ENCODE measurements at regions not wholly inside any gene's neighbourhood (a gene's known extent, or its start where the extent isn't known, plus 50 kb on each side); places are given as distances from the start of the nearest gene placed in this dataset.
"Not testable (repeated sequence)": the region's sequence is repeated elsewhere in the genome, so short reads cannot be mapped to it uniquely, and the experiment has no call there.

DNA sequence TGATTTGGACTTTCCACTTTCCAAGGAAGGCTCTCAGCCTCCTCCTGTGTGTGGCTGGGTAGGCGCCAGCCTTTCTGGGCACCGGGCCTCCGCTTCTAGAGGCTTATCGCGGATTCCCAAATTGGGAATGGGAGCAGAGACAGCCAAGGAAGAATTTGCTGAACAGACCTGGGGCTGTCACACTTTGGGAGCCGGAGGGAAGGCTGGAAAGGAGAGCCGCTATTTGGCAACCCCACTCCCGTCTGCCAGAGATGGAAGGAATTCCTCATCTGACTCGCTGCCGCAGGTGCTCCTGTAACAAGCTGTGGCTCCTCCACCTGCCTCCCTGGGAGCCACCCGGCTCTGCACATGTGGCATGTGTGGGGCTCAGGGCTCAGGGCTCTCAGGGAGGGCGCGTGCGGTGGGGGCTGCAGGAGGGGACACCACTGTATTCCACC is 50.8 kb upstream of the ECHDC3 start:
- no peak for DNase-seq

DNA sequence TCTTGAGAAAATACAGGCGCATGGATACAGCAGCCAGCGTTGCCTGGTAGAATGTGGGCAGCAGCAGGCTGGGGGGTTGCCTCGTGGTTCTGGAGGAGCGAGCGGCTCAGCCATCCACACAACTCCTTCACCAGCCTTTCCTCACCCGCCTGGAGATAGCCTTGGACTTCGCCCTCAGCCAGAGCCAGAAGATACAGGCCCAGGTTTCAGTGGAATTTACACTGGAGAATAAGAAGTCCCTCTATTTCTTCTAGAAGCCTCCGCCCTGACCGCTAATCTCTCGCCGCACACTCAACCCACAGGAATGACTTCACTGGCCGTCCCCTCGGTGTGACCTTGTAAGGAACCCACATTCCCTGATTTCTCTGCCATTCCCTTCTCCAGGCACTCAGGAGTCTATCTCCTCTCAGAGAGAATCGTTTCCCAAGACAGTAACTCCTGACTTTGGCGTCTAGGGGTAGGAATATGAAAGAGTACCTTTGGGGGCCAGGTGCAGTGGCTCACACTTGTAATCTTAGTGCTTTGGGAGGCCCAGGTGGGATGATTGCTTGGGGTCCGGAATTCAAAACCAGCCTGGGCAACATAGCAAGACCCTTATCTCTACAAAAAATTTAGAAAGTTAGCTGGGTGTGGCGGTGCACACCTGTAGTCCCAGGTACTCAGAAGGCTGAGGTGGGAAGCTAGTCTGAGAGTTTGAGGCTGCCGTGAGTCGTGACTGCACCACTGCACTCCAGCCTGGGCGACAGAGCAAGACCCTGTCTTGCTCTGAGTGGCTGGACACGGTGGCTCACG is 52.0 kb upstream of the ECHDC3 start:
- DNase-seq, result no peak

DNA sequence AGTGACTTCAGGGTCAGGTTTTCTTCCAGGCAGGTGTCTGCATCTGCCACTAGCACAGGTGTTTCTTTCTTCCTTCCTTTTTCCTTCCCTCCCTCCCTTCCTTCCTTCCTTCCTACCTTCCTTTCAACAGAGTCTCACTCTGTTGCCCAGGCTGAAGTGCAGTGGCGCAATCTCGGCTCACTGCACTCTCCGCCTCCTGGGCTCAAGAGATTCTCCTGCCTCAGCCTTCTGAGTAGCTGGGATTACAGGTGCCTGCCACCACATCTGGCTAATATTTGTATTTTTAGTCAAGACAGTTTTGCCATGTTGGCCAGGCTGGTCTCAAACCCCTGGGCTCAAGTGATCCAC is 53.8 kb upstream of the ECHDC3 start:
- DNase-seq, result not testable (repeated sequence)

DNA sequence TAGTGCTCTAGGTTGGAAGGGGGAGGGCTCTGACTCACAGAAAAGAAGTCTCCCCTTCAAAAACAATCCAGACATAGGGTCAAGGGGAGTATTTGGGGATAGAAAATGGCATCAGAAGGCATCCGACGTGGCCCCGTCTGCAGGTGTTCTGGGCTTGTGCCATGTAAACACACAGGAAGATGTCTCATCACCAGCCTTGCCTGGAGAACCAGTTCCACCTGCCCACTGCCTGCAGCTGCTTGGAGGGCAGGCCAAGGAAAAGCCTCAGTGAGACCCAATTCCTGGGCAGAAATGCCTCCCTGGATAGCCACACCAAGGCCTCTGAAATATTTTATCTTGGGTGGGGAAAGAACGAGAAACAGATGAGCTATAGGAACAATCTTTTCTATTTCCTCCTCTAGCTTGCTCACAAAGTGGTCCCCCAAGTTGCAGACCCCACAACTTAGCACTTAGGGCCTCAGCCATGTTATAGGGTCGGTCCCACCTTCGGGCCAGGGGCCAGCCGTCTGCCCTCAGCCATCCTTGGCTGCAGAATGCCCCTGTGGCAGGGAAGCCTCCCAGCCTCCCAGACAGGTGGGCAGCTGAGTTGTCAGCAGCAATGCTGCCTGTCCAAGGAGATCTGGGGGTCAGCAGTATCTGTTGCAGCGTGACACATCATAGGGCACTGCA is 54.3 kb upstream of the ECHDC3 start:
- DNase-seq, result no peak

DNA sequence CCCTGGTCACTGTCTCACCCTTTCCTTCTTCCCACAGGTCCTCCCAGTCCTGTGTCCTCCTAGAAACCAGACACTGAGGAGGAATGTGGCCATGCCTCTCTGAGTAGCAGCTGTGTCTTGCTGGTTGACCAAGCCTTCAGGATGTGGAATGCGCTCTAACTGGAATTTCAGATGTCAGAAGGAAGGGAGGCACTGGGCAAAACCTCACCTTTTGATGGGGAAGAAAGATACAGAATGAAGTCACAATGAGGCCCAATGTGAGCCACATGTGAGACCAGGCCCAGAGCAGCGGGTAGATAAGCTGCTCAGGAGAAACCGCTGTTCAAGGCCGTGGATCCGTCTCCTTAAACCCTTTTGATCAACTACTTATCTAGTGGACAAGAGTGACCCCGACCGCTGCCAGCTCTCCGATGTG is 54.8 kb upstream of the ECHDC3 start:
- DNase-seq, result no peak

DNA sequence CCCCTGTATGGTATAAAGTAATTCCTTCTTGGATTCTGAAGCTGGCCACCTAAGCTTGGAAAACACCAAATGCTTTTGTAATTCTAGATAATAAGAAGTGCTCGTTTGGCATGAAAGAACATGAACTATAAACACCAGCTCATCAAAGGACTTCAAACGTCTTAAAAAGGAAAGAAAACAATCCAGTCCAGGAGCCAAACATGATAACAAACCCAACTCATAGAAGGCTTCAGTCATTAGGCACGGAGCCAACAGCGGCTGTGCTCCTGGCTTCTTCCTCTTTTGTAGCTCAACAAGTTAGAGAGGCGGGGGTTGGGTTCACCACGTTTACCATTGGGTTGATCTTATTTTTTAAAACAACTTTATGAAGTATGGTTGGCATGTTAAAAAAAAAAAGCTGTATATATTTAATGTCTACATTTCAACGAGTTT is 56.4 kb upstream of the ECHDC3 start:
- peak; percentile 17 to 36 for DNase-seq

DNA sequence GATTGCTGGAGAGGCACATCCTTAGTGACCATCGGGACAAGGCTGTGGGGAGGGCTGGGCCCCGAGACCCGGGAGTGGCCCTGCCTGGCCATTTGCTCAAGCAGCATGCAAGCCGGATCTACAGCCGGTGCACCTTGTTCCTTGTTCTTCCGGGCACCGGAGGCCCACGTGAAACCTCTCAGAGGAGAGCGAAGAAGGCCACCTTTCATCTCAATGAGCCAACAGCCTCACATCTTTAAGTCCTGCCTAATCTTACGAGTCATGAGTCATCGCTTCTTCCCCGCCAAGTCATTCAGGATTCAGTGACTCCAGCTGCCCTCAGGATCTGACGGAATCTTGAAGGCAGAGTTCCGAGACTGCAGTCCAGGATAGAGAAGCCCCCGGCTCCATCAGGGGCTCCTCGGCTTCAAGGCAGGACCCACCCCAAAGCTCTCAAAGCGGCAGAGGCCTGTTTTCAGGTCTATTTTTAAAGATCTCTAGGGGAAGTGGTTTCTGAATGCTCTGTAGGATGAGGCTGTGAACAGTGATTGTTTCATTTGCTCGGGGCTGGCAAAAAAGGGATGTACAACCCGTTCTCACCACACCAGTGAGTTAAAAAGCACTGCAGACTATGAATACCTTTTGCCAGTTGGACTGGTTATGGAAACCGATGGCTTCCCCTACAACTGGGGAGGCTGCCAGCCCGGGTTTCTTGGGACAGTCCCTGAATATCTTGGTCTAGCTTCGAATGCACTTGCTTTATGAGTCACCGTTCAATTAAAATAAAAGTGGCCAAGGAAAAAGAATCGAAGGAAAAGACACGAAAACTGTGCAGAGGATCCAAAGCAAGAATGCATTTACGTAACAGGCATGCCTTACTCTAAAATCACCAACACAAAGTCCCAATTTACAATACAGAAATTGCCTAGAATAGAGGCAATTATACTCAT is 57.2 kb upstream of the ECHDC3 start:
- DNase-seq, result peak; percentile 26 to 61

DNA sequence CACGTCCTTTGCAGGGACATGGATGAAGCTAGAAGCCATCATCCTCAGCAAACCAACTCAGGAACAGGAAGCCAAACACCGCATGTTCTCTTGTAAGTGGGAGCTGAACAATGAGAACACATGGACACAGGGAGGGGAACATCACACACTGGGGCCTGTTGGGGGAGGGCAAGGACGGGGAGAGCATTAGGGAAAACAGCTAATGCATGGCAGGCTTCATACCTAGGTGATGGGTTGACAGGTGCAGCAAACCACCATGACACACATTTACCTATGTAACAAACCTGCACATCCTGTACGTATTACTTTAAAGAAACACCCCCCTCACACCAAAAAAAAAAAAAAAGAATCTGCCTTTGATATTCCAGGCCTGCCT is 57.9 kb upstream of the ECHDC3 start:
- not testable (repeated sequence) for DNase-seq

DNA sequence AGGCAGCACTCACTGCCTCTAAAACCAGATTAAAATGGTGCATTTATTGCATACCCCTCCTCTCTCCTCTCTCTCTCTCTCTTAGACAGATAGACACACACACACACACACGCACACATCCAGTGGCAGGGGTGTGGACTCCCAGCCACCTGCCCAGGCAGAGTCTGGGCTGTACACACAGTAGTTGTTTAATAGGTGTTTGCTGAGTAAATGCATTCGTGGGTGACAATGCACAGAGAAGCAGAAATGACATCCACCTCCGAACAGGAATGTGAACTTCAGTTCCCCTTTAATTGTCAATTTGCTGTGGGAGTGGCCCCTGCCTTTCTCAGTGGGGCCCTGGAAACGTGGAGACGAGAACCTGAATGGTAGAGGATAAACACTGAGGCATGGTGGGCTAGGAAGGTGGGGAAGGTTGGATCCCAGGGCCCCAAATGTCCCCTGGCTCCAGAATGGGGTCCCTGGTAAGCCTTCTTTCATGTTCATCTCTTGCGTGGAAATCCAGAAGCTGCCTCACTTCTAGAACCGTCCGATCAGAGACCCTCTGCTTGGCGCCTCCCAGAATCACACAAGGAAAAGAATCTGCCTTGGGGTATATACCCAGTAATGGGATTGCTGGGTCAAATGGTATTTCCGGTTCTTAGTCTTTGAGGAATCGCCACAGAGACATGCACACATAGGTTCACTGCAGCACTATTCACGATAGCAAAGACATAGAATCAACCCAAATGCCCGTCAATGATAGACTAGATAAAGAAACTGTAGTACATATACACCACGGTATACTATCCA is 58.5 kb upstream of the ECHDC3 start:
- no peak for DNase-seq

DNA sequence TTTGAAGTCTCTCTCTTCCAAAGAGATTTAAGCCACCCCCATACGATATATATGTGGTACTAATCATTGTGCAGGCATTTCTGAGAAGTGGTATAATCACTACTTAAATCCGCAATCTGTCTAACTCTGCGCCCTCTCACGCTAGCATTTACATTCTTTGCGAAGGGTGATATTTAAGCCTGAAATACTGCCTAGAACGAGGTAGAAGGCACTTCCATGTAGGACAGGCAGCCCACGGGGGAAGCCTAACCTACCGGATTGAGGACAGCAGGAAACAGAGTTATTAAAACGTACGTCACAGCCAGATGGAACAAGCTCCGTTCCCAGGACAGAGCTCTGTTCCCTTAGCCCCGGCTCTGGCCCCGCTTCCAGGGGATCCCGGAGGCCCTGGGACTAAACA is 59.3 kb upstream of the ECHDC3 start:
- DNase-seq, result no peak

DNA sequence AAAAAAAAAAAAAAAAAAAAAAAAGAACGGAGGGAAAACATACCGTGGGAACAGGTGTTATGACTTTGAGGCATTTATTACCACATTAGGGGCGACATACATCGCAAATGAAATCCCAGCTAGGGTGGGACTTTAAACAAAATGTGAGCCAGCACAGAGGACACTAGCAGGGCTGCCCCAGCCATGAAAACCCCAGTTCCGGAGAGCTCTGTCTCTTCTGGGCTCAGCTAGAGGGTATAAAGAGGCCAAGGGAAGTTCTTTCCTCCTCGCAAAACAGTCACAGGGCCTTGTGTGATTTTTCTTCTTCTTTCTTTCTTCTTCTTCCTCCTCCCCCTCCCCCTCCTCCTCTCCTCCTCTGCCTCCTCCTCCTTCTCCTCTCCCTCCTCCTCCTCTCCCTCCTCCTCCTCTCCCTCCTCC is 59.9 kb upstream of the ECHDC3 start:
- DNase-seq, result no peak

DNA sequence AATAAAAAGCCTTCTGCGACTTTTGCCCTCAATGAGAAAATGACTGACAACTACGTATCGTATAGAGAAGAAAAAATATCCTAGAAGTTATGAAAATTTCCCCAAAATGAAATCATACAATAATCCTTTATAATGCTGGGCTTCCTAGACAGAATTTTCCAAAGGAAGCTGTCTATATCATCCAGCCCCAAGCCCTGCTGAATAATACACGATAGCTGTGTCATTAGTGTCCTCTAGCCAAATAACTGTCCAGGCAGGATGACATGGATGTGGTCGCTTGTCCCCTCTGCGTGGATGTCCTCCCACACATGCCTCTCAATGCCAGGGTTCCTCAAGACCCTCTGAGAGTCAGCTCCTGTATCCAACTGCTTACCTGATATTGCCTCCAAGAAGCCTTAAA is 61.7 kb upstream of the ECHDC3 start:
- DNase-seq, result no peak

DNA sequence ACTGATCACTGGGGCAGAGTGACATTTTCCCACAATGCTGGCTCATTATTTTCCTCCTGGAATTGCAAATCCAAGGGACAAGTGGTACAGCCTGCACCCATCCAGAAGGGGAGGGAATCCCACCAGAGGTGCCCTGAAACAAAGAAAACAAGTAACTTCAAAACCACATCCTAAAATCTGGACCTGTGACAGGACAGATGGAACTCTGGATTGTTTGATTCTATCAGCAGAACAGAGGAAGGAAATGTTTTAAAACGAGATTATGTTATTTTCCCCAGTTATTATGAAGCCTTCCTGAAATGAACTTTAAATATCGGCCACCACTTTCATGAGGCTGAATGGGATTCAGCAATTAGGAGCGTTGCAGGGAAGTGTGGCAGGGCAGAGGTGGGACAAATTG is 62.2 kb upstream of the ECHDC3 start:
- no peak for DNase-seq

DNA sequence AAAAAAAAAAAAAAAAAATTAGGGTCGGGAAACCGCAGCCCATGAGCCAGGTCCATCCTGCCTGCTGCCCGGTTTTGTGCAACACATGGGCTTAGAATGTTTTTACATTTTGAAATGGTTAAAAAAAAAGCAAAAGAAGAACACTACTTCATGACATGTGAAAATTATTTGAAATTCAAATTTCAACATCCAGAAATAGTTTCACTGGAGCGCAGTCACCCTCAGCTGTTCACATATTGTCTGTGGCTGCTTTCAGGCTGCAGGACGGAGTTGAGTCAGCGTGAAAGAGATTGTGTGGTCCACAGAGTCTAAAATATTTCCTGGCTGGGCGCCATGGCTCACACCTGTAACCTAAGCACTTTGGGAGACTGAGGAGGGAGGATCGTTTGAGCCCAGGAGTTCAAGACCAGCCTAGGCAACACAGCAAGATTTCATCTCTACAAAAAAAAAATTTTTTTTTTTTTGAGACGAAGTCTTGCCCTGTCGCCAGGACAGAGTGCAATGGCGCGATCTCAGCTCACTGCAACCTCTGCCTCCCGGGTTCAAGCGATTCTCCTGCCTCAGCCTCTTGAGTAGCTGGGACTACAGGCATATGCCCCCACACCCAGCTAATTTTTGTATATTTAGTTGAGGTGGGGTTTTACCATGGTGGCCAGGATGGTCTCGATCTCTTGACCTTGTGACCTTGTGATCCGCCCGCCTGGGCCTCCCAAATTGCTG is 63.9 kb upstream of the ECHDC3 start:
- DNase-seq, result no peak

DNA sequence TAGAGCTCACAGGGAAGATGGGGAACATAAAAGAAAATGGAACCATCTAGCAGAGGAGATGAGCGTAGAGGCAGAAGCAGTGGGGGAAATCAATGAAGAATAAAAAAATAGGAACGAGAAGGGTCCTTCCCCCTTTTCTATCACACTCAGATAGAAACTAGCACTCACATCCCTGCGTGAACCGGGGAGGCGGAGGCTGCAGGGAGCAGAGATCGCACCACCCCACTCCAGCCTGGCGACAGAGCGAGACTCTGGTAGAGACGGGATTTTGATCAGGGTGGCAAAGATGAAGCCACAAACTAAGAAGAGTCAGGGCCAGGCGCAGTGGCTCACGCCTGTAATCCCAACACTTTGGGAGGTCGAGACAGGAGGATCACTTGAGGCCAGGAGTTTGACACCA is 64.7 kb upstream of the ECHDC3 start:
- DNase-seq, result no peak

DNA sequence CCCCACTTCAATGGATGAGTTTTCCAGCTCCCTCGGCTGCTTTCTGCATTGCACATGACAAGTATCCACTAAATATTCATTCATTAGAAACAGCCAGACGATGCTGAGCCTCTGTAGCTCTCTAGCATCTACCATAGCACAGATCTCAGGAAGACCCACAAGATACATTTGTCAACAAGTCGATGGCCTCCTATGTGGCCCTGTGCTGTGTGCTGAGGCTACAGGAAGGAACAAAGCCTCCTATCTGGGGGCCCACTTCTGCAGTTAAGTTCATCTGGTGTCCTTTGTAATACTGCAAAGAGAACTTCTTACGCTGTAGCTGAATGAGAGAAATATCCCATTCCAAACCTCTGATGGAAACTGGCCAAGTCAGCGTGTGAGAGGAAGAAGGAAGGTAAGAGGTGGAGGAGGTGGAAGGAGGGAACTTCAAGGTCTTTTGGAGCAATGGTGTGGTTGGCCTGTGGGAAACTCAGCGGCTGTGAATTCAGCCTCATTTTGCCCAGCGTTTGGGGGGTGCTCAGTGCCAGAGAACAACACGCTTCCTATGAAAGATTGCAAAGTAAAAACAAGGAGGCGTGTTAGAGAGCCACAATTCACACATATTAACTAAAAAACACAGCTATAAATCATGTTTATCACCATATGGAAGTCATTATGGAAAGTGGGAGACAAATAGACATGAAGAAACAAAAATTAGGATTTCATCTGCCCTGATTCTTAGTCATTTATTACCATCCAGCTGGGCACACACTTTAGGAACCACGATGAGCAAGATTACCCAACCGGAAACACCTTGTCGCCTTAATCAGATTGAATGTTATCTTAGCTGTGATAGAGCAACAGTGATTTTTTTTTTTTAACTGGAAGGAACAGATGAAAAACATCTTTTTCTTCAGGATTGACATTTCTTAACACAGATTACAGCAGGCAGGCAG is 62.2 kb upstream of the USP6NL start:
- no peak for DNase-seq

DNA sequence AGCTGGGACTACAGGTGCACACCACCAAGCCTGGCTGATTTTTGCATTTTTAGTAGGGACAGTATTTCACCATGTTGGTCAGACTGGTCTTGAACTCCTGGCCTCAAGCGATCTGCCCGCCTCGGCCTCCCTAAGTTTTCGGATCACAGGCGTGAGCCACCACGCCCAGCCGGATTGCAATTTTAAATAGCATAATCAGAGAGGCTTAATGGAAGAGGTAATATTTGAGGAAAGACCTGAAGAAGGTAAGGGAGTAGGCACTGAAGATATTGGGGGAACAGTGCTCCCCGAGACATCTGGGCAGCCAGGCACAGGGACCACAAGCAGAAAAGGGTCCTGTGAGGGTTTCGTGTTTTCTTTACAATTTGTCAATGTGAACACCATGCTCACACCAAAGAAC is 61.4 kb upstream of the USP6NL start:
- no peak for DNase-seq

DNA sequence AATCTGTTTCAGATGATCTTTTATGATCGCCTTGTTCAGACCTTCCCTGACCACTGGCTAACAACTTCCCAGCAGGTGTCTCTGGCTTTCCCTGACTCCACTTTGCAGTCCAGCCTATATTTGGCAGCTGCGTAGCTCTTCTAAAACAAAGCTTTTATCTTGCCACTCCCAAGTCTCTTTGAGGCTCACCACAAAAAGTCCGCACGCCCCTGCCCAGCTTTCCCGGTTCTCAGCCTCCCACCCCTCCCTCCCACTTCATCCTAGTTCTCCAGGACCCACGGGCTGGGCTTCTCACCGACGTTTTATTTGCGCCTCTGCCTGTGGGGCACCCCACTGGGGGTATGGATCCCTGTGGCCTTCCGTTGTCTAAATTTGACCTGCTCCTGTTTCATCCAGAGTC is 58.9 kb upstream of the USP6NL start:
- no peak for DNase-seq

DNA sequence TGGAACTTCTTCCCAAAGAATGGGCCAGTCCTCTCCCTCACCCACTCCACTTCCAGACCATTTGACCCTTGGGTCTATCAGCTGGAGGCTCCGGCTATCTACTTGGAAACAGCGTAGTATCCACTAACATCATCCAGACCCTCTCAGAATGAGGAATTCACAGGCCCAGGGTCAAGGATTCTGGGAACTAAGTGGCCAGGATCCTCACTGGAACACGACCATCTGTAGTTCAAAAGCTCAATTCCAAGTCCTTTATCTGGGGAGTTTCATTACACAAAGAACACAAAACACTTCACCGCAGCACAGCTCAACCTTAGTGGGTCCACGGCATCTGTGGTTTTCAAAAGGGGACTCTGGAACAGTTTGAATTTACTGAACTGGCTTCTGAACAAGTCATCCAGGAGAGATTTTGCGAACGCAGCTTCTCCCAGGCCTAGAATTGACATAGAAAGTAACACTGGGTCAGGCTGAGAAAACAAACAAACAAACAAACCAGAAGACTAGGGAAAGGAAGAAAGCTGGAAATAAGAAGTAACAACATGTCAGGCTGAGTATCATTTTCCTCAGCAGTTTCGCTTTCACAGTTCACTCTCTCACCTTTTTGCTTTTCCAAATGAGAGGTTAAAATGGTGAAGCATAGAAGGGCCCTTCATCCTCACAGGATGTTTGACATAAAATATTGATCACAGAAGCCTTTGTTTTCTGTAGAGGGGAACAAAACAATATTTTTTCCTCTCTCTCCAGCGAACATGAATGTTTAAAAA is 57.6 kb upstream of the USP6NL start:
- no peak for DNase-seq

DNA sequence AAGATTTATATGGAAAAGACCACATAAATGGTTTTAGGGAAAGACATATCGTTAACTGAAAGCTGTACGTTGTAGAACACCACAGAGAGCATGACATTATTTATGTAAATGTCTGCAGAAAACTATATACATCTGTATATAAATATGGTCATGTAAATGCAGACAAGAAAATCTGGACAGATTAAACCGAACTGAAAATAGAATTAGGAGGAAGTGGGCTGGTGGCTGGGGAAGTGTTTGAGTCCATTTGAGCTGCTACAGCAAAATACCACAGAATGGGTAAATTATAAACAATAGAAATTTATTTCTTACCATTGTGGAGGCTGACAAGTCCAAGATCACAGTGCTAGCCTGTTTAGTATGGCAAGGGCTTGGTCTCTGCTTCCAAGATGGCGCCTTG is 56.3 kb upstream of the USP6NL start:
- DNase-seq, result no peak
